Neural cell (in vitro differentiated cells): ENCODE measurements at regions not wholly inside any gene's neighbourhood (a gene's known extent, or its start where the extent isn't known, plus 50 kb on each side); places are given as distances from the start of the nearest gene placed in this dataset.

Experiments used
- CTCF ChIP-seq: fragments of 450-650 bp; IDR thresholded peaks from 2 replicates; pipeline ENCODE4 v1.5.1; 2014; ENCODE audit warnings: antibody characterized with exemption, mild to moderate bottlenecking, moderate library complexity; ENCODE audit not compliant: poor library complexity, severe bottlenecking
- EP300 ChIP-seq: fragments of 450-650 bp; conservative IDR thresholded peaks from 2 replicates; pipeline ENCODE4 v1.6.1; 2014; ENCODE audit warnings: antibody characterized with exemption, mild to moderate bottlenecking, moderate library complexity; ENCODE audit not compliant: poor library complexity, severe bottlenecking
- EZH2 ChIP-seq: fragments of 200-600, 300-800 bp; shearing (Covaris generic), sonication (generic); IDR thresholded peaks from 2 replicates; pipeline ENCODE4 v1.6.1; 2014; ENCODE audit warnings: antibody characterized with exemption, low read length, borderline replicate concordance, mild to moderate bottlenecking; ENCODE audit not compliant: insufficient read depth, poor library complexity, severe bottlenecking
- MXI1 ChIP-seq: fragments of 450-650 bp; conservative IDR thresholded peaks from 2 replicates; pipeline ENCODE4 v1.6.1; 2014; ENCODE audit warnings: antibody characterized with exemption, mild to moderate bottlenecking; ENCODE audit not compliant: poor library complexity, severe bottlenecking
- POLR2AphosphoS5 ChIP-seq: IDR thresholded peaks from 2 replicates; pipeline ENCODE4 v1.6.1; 2012
- SMC3 ChIP-seq: fragments of 450-650 bp; conservative IDR thresholded peaks from 2 replicates; pipeline ENCODE4 v1.6.1; 2014; ENCODE audit warnings: antibody characterized with exemption, mild to moderate bottlenecking, moderate library complexity; ENCODE audit not compliant: poor library complexity
- TAF1 ChIP-seq: IDR thresholded peaks from 2 replicates; pipeline ENCODE4 v1.6.1; 2012; ENCODE audit warnings: low read depth

DNA sequence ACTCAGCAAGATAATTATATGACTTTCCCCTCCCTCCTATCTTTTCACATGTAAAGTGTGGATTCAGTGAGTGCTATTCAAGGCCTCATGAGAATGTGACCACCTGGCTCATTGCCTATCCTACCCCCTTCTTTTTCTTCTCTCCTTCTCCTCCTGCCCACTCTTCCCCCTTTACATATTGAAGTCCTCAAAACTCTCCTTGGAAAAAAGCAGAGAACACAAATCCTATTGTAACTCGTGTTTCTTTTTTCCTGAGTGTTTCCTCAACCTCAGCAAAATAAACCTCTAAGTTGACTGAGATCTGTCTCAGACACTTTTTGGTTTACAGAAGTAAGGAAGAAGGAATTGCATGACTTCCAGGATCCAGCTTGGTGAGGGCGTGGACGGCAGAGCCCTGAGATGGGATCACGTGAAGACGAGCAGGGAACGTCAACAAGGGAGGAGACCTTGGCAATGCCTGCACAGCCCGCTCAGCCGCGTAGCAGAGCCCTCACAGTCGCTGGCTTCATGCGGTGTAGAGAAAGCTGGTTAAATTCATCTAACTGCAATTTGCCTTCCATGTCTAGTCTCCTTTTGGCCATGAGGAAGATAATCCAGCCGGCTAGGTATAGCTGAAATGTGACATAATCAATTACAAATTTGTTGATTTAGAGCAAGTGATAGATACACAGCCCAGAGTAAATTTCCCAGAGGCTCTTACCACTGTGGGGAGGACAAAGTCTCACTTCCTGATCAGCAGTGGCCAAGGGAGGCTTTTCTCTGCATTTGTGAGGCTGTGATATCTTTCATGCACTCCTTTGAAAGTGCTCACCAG lies 75.7 kb downstream of the LYZL2 start:
- TF ChIP-seq TAF1 (no peak), CTCF (no peak), SMC3 (no peak), EZH2 (no peak), EP300 (no peak), POLR2AphosphoS5 (no peak), MXI1 (no peak)
